GM23338 (cell line): ENCODE measurements at regions not wholly inside any gene's neighbourhood (a gene's known extent, or its start where the extent isn't known, plus 50 kb on each side); places are given as distances from the start of the nearest gene placed in this dataset.

ENCODE experiments used
- CTCF ChIP-seq, 2 experiments: fragments of 200-600 bp in 1 of 2; sonication (generic) in 1 of 2; conservative IDR thresholded peaks; 2 replicates each; pipeline versions ENCODE4 v1.5.1 to v1.6.1; 2016 to 2017; ENCODE audit warnings: antibody characterized with exemption in 2 of 2, low read depth in 2 of 2, mild to moderate bottlenecking in 2 of 2, moderate library complexity in 1 of 2
- EZH2 ChIP-seq: fragments of 200-600 bp; sonication (generic); IDR thresholded peaks from one replicate; pipeline ENCODE4 v1.8.0; 2017; ENCODE audit warnings: antibody characterized with exemption, mild to moderate bottlenecking, low read depth; ENCODE audit not compliant: unreplicated experiment
- POLR2AphosphoS5 ChIP-seq: IDR thresholded peaks from 2 replicates; pipeline ENCODE4 v1.6.1; 2016; ENCODE audit warnings: antibody characterized with exemption, low read depth

GRCh38 chr6:40706178-40706577, 119.0 kb upstream of the LRFN2 start:
- TF ChIP-seq EZH2 (no peak), CTCF (conservative IDR thresholded peaks at IDR 0.05; ENCODE audit: low read depth in 2 of 2) (no peak), POLR2AphosphoS5 (no peak)
